ENCODE measurements at regions not wholly inside any gene's neighbourhood (a gene's known extent, or its start where the extent isn't known, plus 50 kb on each side); places are given as distances from the start of the nearest gene placed in this dataset.

DNA sequence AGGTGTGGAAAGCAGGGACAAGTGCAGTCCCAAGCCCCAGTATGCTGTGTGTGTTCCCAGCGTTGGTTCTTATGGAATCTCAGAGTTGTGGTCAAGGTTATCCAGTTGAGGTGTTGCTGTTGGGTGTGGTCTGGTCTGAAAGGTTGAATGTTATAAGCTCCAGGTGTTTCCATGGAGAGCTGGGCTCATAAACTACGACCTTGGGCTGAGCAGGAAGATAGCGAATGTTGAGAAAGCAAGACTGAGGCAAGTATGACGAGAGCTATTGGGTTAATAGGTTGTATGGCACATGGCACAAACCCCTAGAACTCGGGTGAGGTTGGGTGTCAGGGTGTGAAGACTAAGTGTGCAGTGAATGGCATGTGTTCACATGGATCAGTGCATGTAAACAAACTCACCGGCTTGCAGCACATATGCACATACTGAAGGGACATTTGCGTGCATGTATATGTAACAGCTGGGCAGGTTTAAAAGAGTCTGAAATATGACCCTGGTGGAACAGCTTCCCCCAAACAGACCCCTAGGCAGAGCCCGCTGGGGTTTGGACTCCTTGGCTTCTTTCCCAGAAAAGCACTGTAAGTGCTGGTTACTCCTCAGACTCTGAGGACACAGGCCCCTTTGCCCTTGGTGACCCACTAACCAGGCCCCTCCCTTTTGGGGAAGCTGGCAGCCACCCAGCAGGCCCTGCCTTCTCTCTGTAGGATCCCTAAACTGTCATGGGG is 117.5 kb downstream of the NAV1 start (continued):
- TF ChIP-seq ETS1 (IDR thresholded peaks at IDR 0.05) (no peak), CTCF (conservative IDR thresholded peaks at IDR 0.05; ENCODE audit: low read depth in 2 of 2) (no peak), JUNB (IDR thresholded peaks at IDR 0.05; ENCODE audit: unreplicated experiment) (no peak), ZNF114 (CRISPR knock-in tag; IDR thresholded peaks at IDR 0.05) (no peak), POLR2AphosphoS5 (IDR thresholded peaks at IDR 0.05; ENCODE audit: low read depth) (no peak), STAT1 (IDR thresholded peaks at IDR 0.05; ENCODE audit: unreplicated experiment) (no peak)

DNA sequence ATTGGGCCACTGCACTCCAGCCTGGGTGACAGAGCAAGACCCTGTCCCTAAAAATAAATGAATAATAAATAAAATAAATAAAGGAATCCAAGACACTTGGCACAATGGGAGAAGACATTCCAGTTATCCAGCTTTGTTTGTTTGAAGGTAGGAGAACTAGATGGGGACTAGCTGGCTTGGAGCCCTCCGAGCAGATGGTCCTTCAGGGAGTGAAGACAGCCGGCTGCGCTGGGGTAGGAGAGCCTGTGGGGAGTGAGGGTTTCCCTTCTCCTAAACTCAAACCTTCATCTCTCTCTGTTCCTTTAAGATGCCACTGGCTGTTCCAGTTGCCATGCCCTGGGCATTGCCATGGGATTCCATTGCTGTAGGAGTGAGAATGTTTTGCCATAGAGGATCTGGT is 120.6 kb downstream of the NAV1 start:
- Mint-ChIP-seq H3K4me3 (no peak overlapping the region), H3K27me3 (ENCODE audit: insufficient read depth, low read depth, poor library complexity) (peaks cover 5% of the 10 kb centered on the region), H3K4me1 (peaks cover 25% of the 10 kb centered on the region), H3K36me3 (ENCODE audit: low read depth) (no peaks in the 10 kb centered on the region), H3K9me3 (no peaks in the 10 kb centered on the region), H3K27ac (no peak overlapping the region)
- H3K27me3 ChIP-seq (ENCODE audit: insufficient read depth) = no peaks in the 10 kb centered on the region
- H2AFZ ChIP-seq = no peak overlapping the region
- no peaks in the 10 kb centered on the region for H3K9me2 ChIP-seq (ENCODE audit: insufficient read depth)
- H3K4me3 ChIP-seq = no peak overlapping the region
- H3K36me3 ChIP-seq (ENCODE audit: insufficient read depth) = no peaks in the 10 kb centered on the region
- no peak for DNase-seq (ENCODE audit: low spot score)
- ATAC-seq = no peak
- peaks cover 11% of the 10 kb centered on the region; the same call in 1 of the 2 replicates for H3K4me1 ChIP-seq (ENCODE audit: insufficient read depth)
- no peak overlapping the region for H3K27ac ChIP-seq (ENCODE audit: low read depth)
- H4K20me1 ChIP-seq (replicated peaks; ENCODE audit: insufficient read depth) = peaks cover 12% of the 10 kb centered on the region
- H3K79me2 ChIP-seq (replicated peaks; ENCODE audit: insufficient read depth) = peaks cover 19% of the 10 kb centered on the region; the same call in 1 of the 2 replicates
- no peak overlapping the region for H3K4me2 ChIP-seq
- H3F3A ChIP-seq (replicated peaks; ENCODE audit: low read depth) = no peaks in the 10 kb centered on the region
- TF ChIP-seq CTCF (conservative IDR thresholded peaks at IDR 0.05; ENCODE audit: low read depth in 2 of 2) (no peak), ETS1 (IDR thresholded peaks at IDR 0.05) (no peak), POLR2AphosphoS5 (IDR thresholded peaks at IDR 0.05; ENCODE audit: low read depth) (no peak), ZNF462 (CRISPR knock-in tag; IDR thresholded peaks at IDR 0.05) (no peak), CREB1 (CRISPR knock-in tag; IDR thresholded peaks at IDR 0.05; ENCODE audit: low read depth) (no peak), JUNB (IDR thresholded peaks at IDR 0.05; ENCODE audit: unreplicated experiment) (no peak)
